Cardiac fibroblast (primary cell): ENCODE measurements at regions not wholly inside any gene's neighbourhood (a gene's known extent, or its start where the extent isn't known, plus 50 kb on each side); places are given as distances from the start of the nearest gene placed in this dataset.
A peak's percentile ranks its signal among the peaks of the same experiment; 100 is the strongest.
"Not testable (repeated sequence)": the region's sequence is repeated elsewhere in the genome, so short reads cannot be mapped to it uniquely, and the experiment has no call there.

ENCODE experiments used
- DNase-seq, 2 donors: peaks; one replicate each; pipeline versions ENCODE4 v3.0.0 to v3.0.0-alpha.2; 2010; ENCODE audit warnings: low read depth in 2 of 2
- H3K4me3 ChIP-seq, 2 donors: replicated peaks in 1 of 2; 1 replicate in 1 of 2; 2 replicates in 1 of 2; pipeline ENCODE4 v1.5.1; 2011; ENCODE audit warnings: low read depth in 2 of 2, low read length in 2 of 2, mild to moderate bottlenecking in 2 of 2, moderate library complexity in 1 of 2
- CTCF ChIP-seq: IDR thresholded peaks from one replicate; pipeline ENCODE4 v1.5.1; 2011; ENCODE audit warnings: low read depth, mild to moderate bottlenecking, low read length, inconsistent platforms

GRCh38 chr10:33609546-33609945 lies 275.1 kb upstream of the NRP1 start:
- no peak for TF ChIP-seq CTCF
- no peak overlapping the region for H3K4me3 ChIP-seq
- no peak for DNase-seq

- no peak overlapping the region for H3K4me3 ChIP-seq
- TF ChIP-seq CTCF = no peak
- DNase-seq = no peak
Observed at GRCh38 chr10:33602278-33602677, 267.8 kb upstream of the NRP1 start.

- DNase-seq = peak; percentile 23 to 53
- no peak overlapping the region for H3K4me3 ChIP-seq
- TF ChIP-seq CTCF = no peak
Observed at GRCh38 chr10:33600381-33600780, 265.9 kb upstream of the NRP1 start.

GRCh38 chr10:33596422-33596821 lies 262.0 kb upstream of the NRP1 start:
- no peak overlapping the region for H3K4me3 ChIP-seq
- no peak for TF ChIP-seq CTCF
- no peak for DNase-seq

- H3K4me3 ChIP-seq = no peak overlapping the region
- no peak for TF ChIP-seq CTCF
- no peak for DNase-seq
Observed at GRCh38 chr10:33594475-33594874, 260.0 kb upstream of the NRP1 start.

GRCh38 chr10:33588974-33589600 lies 254.6 kb upstream of the NRP1 start:
- no peak for TF ChIP-seq CTCF
- H3K4me3 ChIP-seq = no peak overlapping the region
- no peak for DNase-seq

GRCh38 chr10:33584596-33584995 lies 250.1 kb upstream of the NRP1 start:
- DNase-seq, H3K4me3 ChIP-seq: not testable (repeated sequence)
